HL-60 (cell line): ENCODE measurements at regions not wholly inside any gene's neighbourhood (a gene's known extent, or its start where the extent isn't known, plus 50 kb on each side); places are given as distances from the start of the nearest gene placed in this dataset.

Source experiments
- CTCF ChIP-seq: IDR thresholded peaks from one replicate; pipeline ENCODE4 v1.5.1; 2011; ENCODE audit warnings: low read length, control low read depth, inconsistent platforms; ENCODE audit not compliant: insufficient read depth
- POLR2AphosphoS5 ChIP-seq: IDR thresholded peaks from 2 replicates; pipeline ENCODE4 v1.6.1; 2012; ENCODE audit warnings: low read depth
- SPI1 ChIP-seq: IDR thresholded peaks from 2 replicates; pipeline ENCODE4 v1.6.1; 2012; ENCODE audit warnings: low read depth, mild to moderate bottlenecking, borderline replicate concordance
- TF ChIP-seq, protein P1 (sequence below): IDR thresholded peaks from 2 replicates; pipeline ENCODE4 v1.6.1; 2012; ENCODE audit warnings: low read depth; ENCODE audit not compliant: insufficient replicate concordance

- TF ChIP-seq CTCF (no peak), POLR2AphosphoS5 (no peak), SPI1 (peak; percentile 97)
- TF ChIP-seq, protein P1, sequence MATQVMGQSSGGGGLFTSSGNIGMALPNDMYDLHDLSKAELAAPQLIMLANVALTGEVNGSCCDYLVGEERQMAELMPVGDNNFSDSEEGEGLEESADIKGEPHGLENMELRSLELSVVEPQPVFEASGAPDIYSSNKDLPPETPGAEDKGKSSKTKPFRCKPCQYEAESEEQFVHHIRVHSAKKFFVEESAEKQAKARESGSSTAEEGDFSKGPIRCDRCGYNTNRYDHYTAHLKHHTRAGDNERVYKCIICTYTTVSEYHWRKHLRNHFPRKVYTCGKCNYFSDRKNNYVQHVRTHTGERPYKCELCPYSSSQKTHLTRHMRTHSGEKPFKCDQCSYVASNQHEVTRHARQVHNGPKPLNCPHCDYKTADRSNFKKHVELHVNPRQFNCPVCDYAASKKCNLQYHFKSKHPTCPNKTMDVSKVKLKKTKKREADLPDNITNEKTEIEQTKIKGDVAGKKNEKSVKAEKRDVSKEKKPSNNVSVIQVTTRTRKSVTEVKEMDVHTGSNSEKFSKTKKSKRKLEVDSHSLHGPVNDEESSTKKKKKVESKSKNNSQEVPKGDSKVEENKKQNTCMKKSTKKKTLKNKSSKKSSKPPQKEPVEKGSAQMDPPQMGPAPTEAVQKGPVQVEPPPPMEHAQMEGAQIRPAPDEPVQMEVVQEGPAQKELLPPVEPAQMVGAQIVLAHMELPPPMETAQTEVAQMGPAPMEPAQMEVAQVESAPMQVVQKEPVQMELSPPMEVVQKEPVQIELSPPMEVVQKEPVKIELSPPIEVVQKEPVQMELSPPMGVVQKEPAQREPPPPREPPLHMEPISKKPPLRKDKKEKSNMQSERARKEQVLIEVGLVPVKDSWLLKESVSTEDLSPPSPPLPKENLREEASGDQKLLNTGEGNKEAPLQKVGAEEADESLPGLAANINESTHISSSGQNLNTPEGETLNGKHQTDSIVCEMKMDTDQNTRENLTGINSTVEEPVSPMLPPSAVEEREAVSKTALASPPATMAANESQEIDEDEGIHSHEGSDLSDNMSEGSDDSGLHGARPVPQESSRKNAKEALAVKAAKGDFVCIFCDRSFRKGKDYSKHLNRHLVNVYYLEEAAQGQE: no peak
Observed at GRCh38 chr10:20616918-20617810, 279.9 kb downstream of the NEBL start.
